ENCODE measurements at regions not wholly inside any gene's neighbourhood (a gene's known extent, or its start where the extent isn't known, plus 50 kb on each side); places are given as distances from the start of the nearest gene placed in this dataset.

DNA sequence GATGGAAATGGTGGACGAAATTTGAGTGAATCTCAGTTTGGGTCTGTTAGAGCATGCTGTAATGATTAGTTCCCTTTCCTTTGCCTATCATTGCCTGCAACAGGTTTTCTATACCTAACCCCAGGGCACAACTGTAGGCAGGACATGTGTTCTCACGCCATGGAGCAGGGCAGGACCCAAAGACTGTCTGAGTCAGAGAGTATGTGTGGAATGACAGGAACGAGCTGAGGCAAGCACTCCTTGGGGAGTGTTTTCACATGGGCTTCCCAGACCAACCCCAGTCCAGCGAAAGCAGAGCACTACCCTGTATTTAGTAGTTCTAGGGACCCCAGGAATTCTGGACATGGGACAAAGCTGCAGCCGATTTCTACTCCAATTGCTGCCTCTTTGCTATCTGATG is 234.2 kb downstream of the HACE1 start:
- Histone ChIP-seq H3K79me2 (ENCODE audit: control insufficient read depth, insufficient read depth, low read length) (no peaks in the 10 kb centered on the region), H3K9me1 (replicated peaks; ENCODE audit: control insufficient read depth, extremely low read depth, insufficient read depth, low read length) (no peaks in the 10 kb centered on the region), H3K4me2 (ENCODE audit: insufficient read depth, low read length) (no peak overlapping the region), H3K27me3 (ENCODE audit: control insufficient read depth in 2 of 2, insufficient read depth in 2 of 2, low read length in 2 of 2) (peaks cover 0 to 2% of the 10 kb centered on the region in 2 experiments), H3K4me1 (ENCODE audit: control insufficient read depth, extremely low read depth, insufficient read depth, low read length) (no peaks in the 10 kb centered on the region), H2AFZ (ENCODE audit: low read depth, low read length) (no peak overlapping the region), H3K9ac (replicated peaks; ENCODE audit: extremely low read depth, insufficient read depth, low read length) (no peak overlapping the region), H3K36me3 (ENCODE audit: control insufficient read depth in 2 of 2, extremely low read depth in 1 of 2, insufficient read depth in 2 of 2, low read length in 2 of 2) (no peaks in the 10 kb centered on the region), H4K20me1 (replicated peaks; ENCODE audit: control insufficient read depth, extremely low read depth, insufficient read depth, low read length) (no peaks in the 10 kb centered on the region), H3K4me3 (replicated peaks in 1 of 3; ENCODE audit: insufficient read depth in 1 of 3, low read depth in 1 of 3, low read length in 3 of 3) (no peak overlapping the region), H3K27ac (ENCODE audit: insufficient read depth, low read depth, low read length) (no peak overlapping the region), H3K9me3 (replicated peaks; ENCODE audit: control insufficient read depth, insufficient read depth, low read length) (no peaks in the 10 kb centered on the region)
- CTCF ChIA-PET = interaction anchor here (1.2 kb wide), 1 partner anchor 12 kb away, joined by 3 read pairs; no protein-coding TSS in a partner anchor
- no peak for DNase-seq (ENCODE audit: low read depth, low spot score)
- dilution Hi-C loops (cut with MboI; ENCODE audit: extremely low pct_ligation_motif_present, low sequenced_read_pairs) = no loop called here
- BruUV-seq (replicated peaks) = no TSS peak
- intact Hi-C loops (cut with micrococcal nuclease) = no loop called here
- TF ChIP-seq, protein P1, sequence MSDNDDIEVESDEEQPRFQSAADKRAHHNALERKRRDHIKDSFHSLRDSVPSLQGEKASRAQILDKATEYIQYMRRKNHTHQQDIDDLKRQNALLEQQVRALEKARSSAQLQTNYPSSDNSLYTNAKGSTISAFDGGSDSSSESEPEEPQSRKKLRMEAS (IDR thresholded peaks at IDR 0.05; ENCODE audit: insufficient read depth, insufficient read length) = no peak
- TF ChIP-seq POLR2A (IDR thresholded peaks at IDR 0.05; ENCODE audit: low read depth, low read length) (no peak), POLR2AphosphoS5 (IDR thresholded peaks at IDR 0.05; ENCODE audit: insufficient read depth, low read depth, low read length) (no peak), JUN (IDR thresholded peaks at IDR 0.05; ENCODE audit: borderline replicate concordance, insufficient read depth, insufficient read length, low read depth) (no peak), GATA2 (IDR thresholded peaks at IDR 0.05; ENCODE audit: insufficient read depth, insufficient read length, low read depth, low read length) (no peak)
- TF ChIP-seq, protein P2, sequence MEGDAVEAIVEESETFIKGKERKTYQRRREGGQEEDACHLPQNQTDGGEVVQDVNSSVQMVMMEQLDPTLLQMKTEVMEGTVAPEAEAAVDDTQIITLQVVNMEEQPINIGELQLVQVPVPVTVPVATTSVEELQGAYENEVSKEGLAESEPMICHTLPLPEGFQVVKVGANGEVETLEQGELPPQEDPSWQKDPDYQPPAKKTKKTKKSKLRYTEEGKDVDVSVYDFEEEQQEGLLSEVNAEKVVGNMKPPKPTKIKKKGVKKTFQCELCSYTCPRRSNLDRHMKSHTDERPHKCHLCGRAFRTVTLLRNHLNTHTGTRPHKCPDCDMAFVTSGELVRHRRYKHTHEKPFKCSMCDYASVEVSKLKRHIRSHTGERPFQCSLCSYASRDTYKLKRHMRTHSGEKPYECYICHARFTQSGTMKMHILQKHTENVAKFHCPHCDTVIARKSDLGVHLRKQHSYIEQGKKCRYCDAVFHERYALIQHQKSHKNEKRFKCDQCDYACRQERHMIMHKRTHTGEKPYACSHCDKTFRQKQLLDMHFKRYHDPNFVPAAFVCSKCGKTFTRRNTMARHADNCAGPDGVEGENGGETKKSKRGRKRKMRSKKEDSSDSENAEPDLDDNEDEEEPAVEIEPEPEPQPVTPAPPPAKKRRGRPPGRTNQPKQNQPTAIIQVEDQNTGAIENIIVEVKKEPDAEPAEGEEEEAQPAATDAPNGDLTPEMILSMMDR (IDR thresholded peaks at IDR 0.05; ENCODE audit: extremely low read depth in 1 of 2, insufficient read depth in 1 of 2, low read depth in 1 of 2, low read length in 2 of 2) = no peak
- POLR2A ChIA-PET = no interaction called here
- FAIRE-seq = no peak

All from endothelial cell of umbilical vein (primary cell).